Neural progenitor cell (in vitro differentiated cells): ENCODE measurements at regions not wholly inside any gene's neighbourhood (a gene's known extent, or its start where the extent isn't known, plus 50 kb on each side); places are given as distances from the start of the nearest gene placed in this dataset.

Source experiments
- DNase-seq: peaks from one replicate; pipeline ENCODE4 v3.0.0-alpha.2; 2016; ENCODE audit warnings: low spot score
- H2AFZ ChIP-seq: fragments of 200-600 bp; sonication (generic); replicated peaks from 2 replicates; pipeline ENCODE4 v1.6.1; 2016; ENCODE audit warnings: antibody characterized with exemption
- H3F3A ChIP-seq: fragments of 200-600 bp; sonication (generic); 2 replicates; pipeline ENCODE4 v1.6.1; 2016; ENCODE audit warnings: antibody characterized with exemption, low read depth
- H3K27ac ChIP-seq: fragments of 200-600 bp; sonication (generic); 2 replicates; pipeline ENCODE4 v1.5.1; 2016; ENCODE audit warnings: mild to moderate bottlenecking
- H3K27me3 ChIP-seq: fragments of 200-600 bp; sonication (generic); 2 replicates; pipeline ENCODE4 v1.6.1; 2016; ENCODE audit warnings: mild to moderate bottlenecking, moderate library complexity
- H3K36me3 ChIP-seq: fragments of 200-600 bp; sonication (generic); 2 replicates; pipeline ENCODE4 v1.5.1; 2016
- H3K4me1 ChIP-seq: fragments of 200-600 bp; sonication (generic); 2 replicates; pipeline ENCODE4 v1.6.1; 2016; ENCODE audit warnings: mixed run types
- H3K4me2 ChIP-seq: fragments of 200-600 bp; sonication (generic); 2 replicates; pipeline ENCODE4 v1.6.1; 2016
- H3K4me3 ChIP-seq: fragments of 200-600 bp; sonication (generic); 2 replicates; pipeline ENCODE4 v1.5.1; 2016
- H3K79me2 ChIP-seq: fragments of 200-600 bp; sonication (generic); 2 replicates; pipeline ENCODE4 v1.6.1; 2016; ENCODE audit warnings: low read depth
- H3K9ac ChIP-seq: fragments of 200-600 bp; sonication (generic); 2 replicates; pipeline ENCODE4 v1.6.1; 2016
- H3K9me3 ChIP-seq: fragments of 200-600 bp; sonication (generic); 2 replicates; pipeline ENCODE4 v1.5.1; 2016; ENCODE audit warnings: low read depth
- H4K20me1 ChIP-seq: fragments of 200-600 bp; sonication (generic); 2 replicates; pipeline ENCODE4 v1.6.1; 2016; ENCODE audit warnings: low read depth
- H3K27ac Mint-ChIP-seq: 3 replicates; pipeline ENCODE4 v1.8.0; 2021; ENCODE audit warnings: mixed read lengths
- H3K27me3 Mint-ChIP-seq: 2 replicates; pipeline ENCODE4 v1.8.0; 2022; ENCODE audit warnings: low read depth, mild to moderate bottlenecking, inconsistent platforms, moderate library complexity, mixed read lengths; ENCODE audit not compliant: insufficient read depth
- H3K36me3 Mint-ChIP-seq: 3 replicates; pipeline ENCODE4 v1.8.0; 2021; ENCODE audit warnings: mixed read lengths
- H3K4me1 Mint-ChIP-seq: 3 replicates; pipeline ENCODE4 v1.8.0; 2021; ENCODE audit warnings: mixed read lengths
- H3K4me3 Mint-ChIP-seq: 3 replicates; pipeline ENCODE4 v1.8.0; 2021; ENCODE audit warnings: mild to moderate bottlenecking, moderate library complexity, mixed read lengths
- H3K9me3 Mint-ChIP-seq: 3 replicates; pipeline ENCODE4 v1.8.0; 2020; ENCODE audit warnings: mixed read lengths
- CTCF ChIP-seq: fragments of 200-600 bp; sonication (generic); IDR thresholded peaks from 2 replicates; pipeline ENCODE4 v1.5.1; 2017; ENCODE audit warnings: antibody characterized with exemption, mild to moderate bottlenecking
- EZH2 ChIP-seq: fragments of 200-600 bp; sonication (generic); IDR thresholded peaks from 2 replicates; pipeline ENCODE4 v1.6.1; 2017; ENCODE audit warnings: antibody characterized with exemption, mild to moderate bottlenecking, moderate library complexity
- EZH2phosphoT487 ChIP-seq: fragments of 200-600 bp; sonication (generic); IDR thresholded peaks from 2 replicates; pipeline ENCODE4 v1.6.1; 2017; ENCODE audit warnings: antibody characterized with exemption

- Histone ChIP-seq H3K79me2 (no peaks in the 10 kb centered on the region), H3K9ac (no peak overlapping the region), H4K20me1 (no peaks in the 10 kb centered on the region), H3F3A (no peaks in the 10 kb centered on the region), H3K4me3 (no peak overlapping the region), H3K4me1 (no peaks in the 10 kb centered on the region), H3K36me3 (no peaks in the 10 kb centered on the region), H2AFZ (no peak overlapping the region), H3K27ac (no peak overlapping the region), H3K27me3 (no peaks in the 10 kb centered on the region), H3K9me3 (no peaks in the 10 kb centered on the region), H3K4me2 (no peak overlapping the region)
- peaks cover 2% of the 10 kb centered on the region for H3K9me3 Mint-ChIP-seq
- no peaks in the 10 kb centered on the region for H3K36me3 Mint-ChIP-seq
- no peaks in the 10 kb centered on the region for H3K27me3 Mint-ChIP-seq
- peaks cover 4% of the 10 kb centered on the region for H3K4me1 Mint-ChIP-seq
- no peak for DNase-seq
- no peak overlapping the region for H3K27ac Mint-ChIP-seq
- TF ChIP-seq CTCF (no peak), EZH2phosphoT487 (no peak), EZH2 (no peak)
- no peak overlapping the region for H3K4me3 Mint-ChIP-seq
These were observed 205.7 kb upstream of the HMGA2 start for GRCh38 chr12:65618588-65618987.

DNA sequence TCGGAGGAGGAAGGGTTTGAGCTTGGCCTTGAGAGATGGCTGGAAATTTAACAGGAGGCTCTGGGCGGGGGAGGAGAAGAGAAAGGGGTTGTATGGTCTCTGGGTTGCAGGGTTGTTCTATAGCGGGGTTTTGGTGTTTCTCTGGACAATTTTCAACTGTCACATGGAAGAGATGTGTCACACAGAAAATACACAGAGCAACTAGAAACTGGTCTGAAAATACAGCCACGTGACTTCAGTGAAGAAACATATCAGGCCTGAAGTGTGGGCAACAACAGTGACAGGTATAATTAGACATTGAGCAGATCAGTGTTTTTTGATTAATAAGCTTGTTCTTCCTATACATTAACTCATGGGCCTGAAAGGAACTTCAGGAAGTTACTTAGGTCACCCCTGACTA lies 205.3 kb upstream of the HMGA2 start:
- Histone ChIP-seq H3K9ac (no peak overlapping the region), H3K4me3 (no peak overlapping the region), H3K4me1 (no peaks in the 10 kb centered on the region), H2AFZ (no peak overlapping the region), H3K27ac (no peak overlapping the region), H3K4me2 (no peak overlapping the region), H3K9me3 (no peaks in the 10 kb centered on the region), H3K36me3 (no peaks in the 10 kb centered on the region), H3F3A (no peaks in the 10 kb centered on the region), H3K27me3 (no peaks in the 10 kb centered on the region), H3K79me2 (no peaks in the 10 kb centered on the region), H4K20me1 (no peaks in the 10 kb centered on the region)
- TF ChIP-seq EZH2: no peak
- no peak for TF ChIP-seq CTCF
- TF ChIP-seq EZH2phosphoT487: no peak
- DNase-seq: no peak
- H3K27ac Mint-ChIP-seq: no peak overlapping the region
- no peaks in the 10 kb centered on the region for H3K36me3 Mint-ChIP-seq
- H3K9me3 Mint-ChIP-seq: peaks cover 2% of the 10 kb centered on the region
- no peak overlapping the region for H3K4me3 Mint-ChIP-seq
- H3K27me3 Mint-ChIP-seq: no peaks in the 10 kb centered on the region
- H3K4me1 Mint-ChIP-seq: peaks cover 4% of the 10 kb centered on the region

DNA sequence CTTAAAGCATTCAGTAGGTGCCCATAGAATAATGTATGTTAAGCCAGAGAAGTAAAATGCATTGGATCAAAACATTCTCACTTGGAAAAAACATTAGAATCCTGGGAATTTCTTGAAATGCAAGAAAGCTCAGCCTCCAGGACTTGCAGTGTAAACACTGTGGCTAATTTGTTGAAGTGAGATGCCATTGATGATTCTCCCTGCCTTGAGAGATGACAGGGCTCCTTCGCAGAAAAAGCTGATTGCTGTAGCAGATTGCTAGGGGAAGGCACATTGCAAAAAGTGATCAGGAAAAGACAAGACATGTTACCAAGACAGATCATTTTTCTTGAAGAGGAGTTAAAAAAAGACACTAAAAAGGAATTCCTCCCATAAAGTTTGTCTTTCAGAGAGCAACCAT lies 204.2 kb upstream of the HMGA2 start:
- no peak overlapping the region for H3K4me2 ChIP-seq
- H3K4me3 Mint-ChIP-seq: no peak overlapping the region

More for the DNA sequence above, 204.2 kb upstream of the HMGA2 start:
- Histone ChIP-seq H3K79me2 (no peaks in the 10 kb centered on the region), H3K27me3 (no peaks in the 10 kb centered on the region), H2AFZ (peak overlapping the region; percentile 51), H3K36me3 (no peaks in the 10 kb centered on the region), H4K20me1 (no peaks in the 10 kb centered on the region), H3K4me3 (no peak overlapping the region), H3K9ac (no peak overlapping the region), H3K9me3 (no peaks in the 10 kb centered on the region), H3K4me1 (no peaks in the 10 kb centered on the region), H3K27ac (no peak overlapping the region), H3F3A (no peaks in the 10 kb centered on the region)
- H3K4me1 Mint-ChIP-seq: peaks cover 4% of the 10 kb centered on the region
- no peak overlapping the region for H3K27ac Mint-ChIP-seq
- TF ChIP-seq EZH2phosphoT487 (no peak), CTCF (no peak), EZH2 (no peak)
- H3K9me3 Mint-ChIP-seq: peaks cover 2% of the 10 kb centered on the region
- H3K27me3 Mint-ChIP-seq: no peaks in the 10 kb centered on the region
- H3K36me3 Mint-ChIP-seq: no peaks in the 10 kb centered on the region
- no peak for DNase-seq
